HL-60 (cell line): ENCODE measurements at regions not wholly inside any gene's neighbourhood (a gene's known extent, or its start where the extent isn't known, plus 50 kb on each side); places are given as distances from the start of the nearest gene placed in this dataset.

Source experiments
- DNase-seq, 2 experiments: peaks; one replicate each; pipeline ENCODE4 v3.0.0-alpha.2; 2010 to 2020; ENCODE audit warnings: low read depth in 1 of 2, low spot score in 1 of 2
- H3K27ac ChIP-seq: fragments of 250-450 bp; sonication (Bioruptor Pico); replicated peaks from 2 replicates; pipeline ENCODE4 v1.5.1; 2020; ENCODE audit warnings: mild to moderate bottlenecking, moderate library complexity
- H3K27me3 ChIP-seq: fragments of 250-450 bp; sonication (Bioruptor Pico); 2 replicates; pipeline ENCODE4 v1.5.1; 2021; ENCODE audit warnings: mild to moderate bottlenecking, moderate library complexity; ENCODE audit not compliant: insufficient read depth, poor library complexity, severe bottlenecking
- H3K4me3 ChIP-seq: replicated peaks from 2 replicates; pipeline ENCODE4 v1.5.1; 2011; ENCODE audit warnings: mild to moderate bottlenecking, control low read depth, low read length; ENCODE audit not compliant: insufficient read depth
- CTCF ChIP-seq: IDR thresholded peaks from one replicate; pipeline ENCODE4 v1.5.1; 2011; ENCODE audit warnings: low read length, control low read depth, inconsistent platforms; ENCODE audit not compliant: insufficient read depth
- GABPA ChIP-seq: IDR thresholded peaks from 2 replicates; pipeline ENCODE4 v1.6.1; 2012; ENCODE audit warnings: low read depth
- POLR2AphosphoS5 ChIP-seq: IDR thresholded peaks from 2 replicates; pipeline ENCODE4 v1.6.1; 2012; ENCODE audit warnings: low read depth
- REST ChIP-seq: IDR thresholded peaks from 2 replicates; pipeline ENCODE4 v1.6.1; 2012; ENCODE audit warnings: low read depth; ENCODE audit not compliant: insufficient replicate concordance
- SPI1 ChIP-seq: IDR thresholded peaks from 2 replicates; pipeline ENCODE4 v1.6.1; 2012; ENCODE audit warnings: low read depth, mild to moderate bottlenecking, borderline replicate concordance

- H3K27me3 ChIP-seq, result no peaks in the 10 kb centered on the region
- H3K4me3 ChIP-seq, result no peak overlapping the region
- DNase-seq, result no peak
- H3K27ac ChIP-seq, result no peak overlapping the region
- TF ChIP-seq REST, result no peak
- TF ChIP-seq CTCF, result no peak
- no peak for TF ChIP-seq SPI1
- TF ChIP-seq POLR2AphosphoS5, result no peak
- TF ChIP-seq GABPA, result no peak
Measured at GRCh38 chr12:74985986-74986319, 223.7 kb downstream of the KCNC2 start.

- H3K4me3 ChIP-seq, result no peak overlapping the region
- H3K27me3 ChIP-seq, result no peaks in the 10 kb centered on the region
- TF ChIP-seq CTCF (no peak), SPI1 (no peak), GABPA (no peak), REST (no peak), POLR2AphosphoS5 (no peak)
- no peak overlapping the region for H3K27ac ChIP-seq
- DNase-seq, result no peak
Measured at GRCh38 chr12:74988156-74988555, 221.5 kb downstream of the KCNC2 start.
